Hepatocyte (in vitro differentiated cells): ENCODE measurements at regions not wholly inside any gene's neighbourhood (a gene's known extent, or its start where the extent isn't known, plus 50 kb on each side); places are given as distances from the start of the nearest gene placed in this dataset.

ENCODE experiments used
- DNase-seq: peaks from one replicate; pipeline ENCODE4 v3.0.0-alpha.2; 2016; ENCODE audit warnings: low spot score
- H2AFZ ChIP-seq: fragments of 200-600 bp; sonication (generic); 2 replicates; pipeline ENCODE4 v1.6.0; 2016; ENCODE audit warnings: antibody characterized with exemption, mild to moderate bottlenecking
- H3K27ac ChIP-seq: fragments of 200-600 bp; sonication (generic); 2 replicates; pipeline ENCODE4 v1.5.1; 2016; ENCODE audit warnings: mild to moderate bottlenecking
- H3K27me3 ChIP-seq: fragments of 200-600 bp; sonication (generic); 2 replicates; pipeline ENCODE4 v1.6.1; 2016
- H3K36me3 ChIP-seq: fragments of 200-600 bp; sonication (generic); replicated peaks from 2 replicates; pipeline ENCODE4 v1.5.1; 2016; ENCODE audit warnings: low read depth; ENCODE audit not compliant: insufficient read depth
- H3K4me1 ChIP-seq: fragments of 200-600 bp; sonication (generic); 2 replicates; pipeline ENCODE4 v1.5.1; 2016; ENCODE audit warnings: mild to moderate bottlenecking, moderate library complexity; ENCODE audit not compliant: insufficient read depth
- H3K4me2 ChIP-seq: fragments of 200-600 bp; sonication (generic); 2 replicates; pipeline ENCODE4 v1.6.0; 2016
- H3K4me3 ChIP-seq: fragments of 200-600 bp; sonication (generic); 2 replicates; pipeline ENCODE4 v1.5.1; 2016; ENCODE audit warnings: mild to moderate bottlenecking
- H3K79me2 ChIP-seq: fragments of 200-600 bp; sonication (generic); 2 replicates; pipeline ENCODE4 v1.6.0; 2017; ENCODE audit warnings: mild to moderate bottlenecking
- H3K9me2 ChIP-seq: fragments of 200-600 bp; sonication (generic); replicated peaks from 2 replicates; pipeline ENCODE4 v1.6.0; 2017; ENCODE audit warnings: mild to moderate bottlenecking; ENCODE audit not compliant: insufficient read depth
- H3K9me3 ChIP-seq: fragments of 200-600 bp; sonication (generic); 2 replicates; pipeline ENCODE4 v1.5.1; 2016; ENCODE audit warnings: low read depth, mild to moderate bottlenecking
- H4K20me1 ChIP-seq: fragments of 200-600 bp; sonication (generic); 2 replicates; pipeline ENCODE4 v1.6.0; 2016; ENCODE audit warnings: mild to moderate bottlenecking; ENCODE audit not compliant: insufficient read depth, poor library complexity, severe bottlenecking
- CTCF ChIP-seq: fragments of 200-600 bp; sonication (generic); IDR thresholded peaks from 2 replicates; pipeline ENCODE4 v1.5.1; 2016; ENCODE audit warnings: antibody characterized with exemption, mild to moderate bottlenecking; ENCODE audit not compliant: poor library complexity
- EZH2 ChIP-seq: fragments of 200-600 bp; sonication (generic); IDR thresholded peaks from 2 replicates; pipeline ENCODE4 v1.6.1; 2016; ENCODE audit warnings: antibody characterized with exemption, mild to moderate bottlenecking, borderline replicate concordance
- EZH2phosphoT487 ChIP-seq: fragments of 200-600 bp; sonication (generic); IDR thresholded peaks from one replicate; pipeline ENCODE4 v1.6.1; 2018; ENCODE audit warnings: antibody characterized with exemption, mild to moderate bottlenecking, low read depth, moderate library complexity; ENCODE audit not compliant: unreplicated experiment, severe bottlenecking
- WGBS: methylation state at CpG from one replicate; pipeline ENCODE4 v1.1.6; 2016; ENCODE audit warnings: low lambda C conversion rate; ENCODE audit errors: missing lambda C conversion rate; 5-methylcytosine and 5-hydroxymethylcytosine counted together

GRCh38 chr1:239184561-239185244 lies 201.7 kb upstream of the CHRM3 start:
- Histone ChIP-seq H3K27ac (no peak overlapping the region), H3K79me2 (no peaks in the 10 kb centered on the region), H3K36me3 (no peaks in the 10 kb centered on the region), H3K4me2 (no peak overlapping the region), H3K4me3 (no peak overlapping the region), H3K4me1 (no peaks in the 10 kb centered on the region), H3K9me3 (no peaks in the 10 kb centered on the region), H3K9me2 (no peaks in the 10 kb centered on the region), H2AFZ (no peak overlapping the region), H3K27me3 (no peaks in the 10 kb centered on the region), H4K20me1 (no peaks in the 10 kb centered on the region)
- TF ChIP-seq EZH2phosphoT487: no peak
- no peak for TF ChIP-seq EZH2
- TF ChIP-seq CTCF: no peak
- DNase-seq: no peak

GRCh38 chr1:239178961-239179360 lies 207.4 kb upstream of the CHRM3 start:
- WGBS: 45% methylated on average over 3 of the region's 3 CpGs
- H3K4me3 ChIP-seq: no peak overlapping the region
- no peaks in the 10 kb centered on the region for H3K79me2 ChIP-seq
- no peak overlapping the region for H3K27ac ChIP-seq
- H3K36me3 ChIP-seq: no peaks in the 10 kb centered on the region
- no peaks in the 10 kb centered on the region for H3K27me3 ChIP-seq
- H3K4me2 ChIP-seq: no peak overlapping the region
- no peaks in the 10 kb centered on the region for H4K20me1 ChIP-seq
- peak overlapping the region; percentile 17 for H2AFZ ChIP-seq
- H3K9me2 ChIP-seq: no peaks in the 10 kb centered on the region
- peaks cover 4% of the 10 kb centered on the region for H3K4me1 ChIP-seq
- no peak for DNase-seq
- TF ChIP-seq EZH2phosphoT487 (no peak), EZH2 (no peak), CTCF (no peak)
- H3K9me3 ChIP-seq: no peaks in the 10 kb centered on the region

- TF ChIP-seq EZH2phosphoT487 (no peak), EZH2 (no peak), CTCF (no peak)
- no peak overlapping the region for H3K4me3 ChIP-seq
- 92% methylated on average over 3 of the region's 3 CpGs for WGBS
- H4K20me1 ChIP-seq: no peaks in the 10 kb centered on the region
- H3K4me2 ChIP-seq: no peak overlapping the region
- no peaks in the 10 kb centered on the region for H3K27me3 ChIP-seq
- H3K4me1 ChIP-seq: peaks cover 4% of the 10 kb centered on the region
- H3K9me2 ChIP-seq: no peaks in the 10 kb centered on the region
- H3K27ac ChIP-seq: no peak overlapping the region
- H3K36me3 ChIP-seq: no peaks in the 10 kb centered on the region
- no peak overlapping the region for H2AFZ ChIP-seq
- no peak for DNase-seq
- H3K79me2 ChIP-seq: no peaks in the 10 kb centered on the region
- H3K9me3 ChIP-seq: no peaks in the 10 kb centered on the region
Observed at GRCh38 chr1:239174880-239175279, 211.5 kb upstream of the CHRM3 start.

GRCh38 chr1:239170828-239171227 lies 215.5 kb upstream of the CHRM3 start:
- H3K9me3 ChIP-seq: no peaks in the 10 kb centered on the region
- H3K27me3 ChIP-seq: no peaks in the 10 kb centered on the region
- H3K9me2 ChIP-seq: no peaks in the 10 kb centered on the region
- H3K27ac ChIP-seq: no peak overlapping the region
- no peaks in the 10 kb centered on the region for H3K4me1 ChIP-seq
- no peak overlapping the region for H3K4me3 ChIP-seq
- H3K79me2 ChIP-seq: no peaks in the 10 kb centered on the region
- no peak for DNase-seq
- H3K36me3 ChIP-seq: no peaks in the 10 kb centered on the region
- TF ChIP-seq EZH2phosphoT487 (no peak), CTCF (no peak), EZH2 (no peak)
- no peak overlapping the region for H2AFZ ChIP-seq
- no peak overlapping the region for H3K4me2 ChIP-seq
- H4K20me1 ChIP-seq: no peaks in the 10 kb centered on the region
